ENCODE measurements at regions not wholly inside any gene's neighbourhood (a gene's known extent, or its start where the extent isn't known, plus 50 kb on each side); places are given as distances from the start of the nearest gene placed in this dataset.

DNA sequence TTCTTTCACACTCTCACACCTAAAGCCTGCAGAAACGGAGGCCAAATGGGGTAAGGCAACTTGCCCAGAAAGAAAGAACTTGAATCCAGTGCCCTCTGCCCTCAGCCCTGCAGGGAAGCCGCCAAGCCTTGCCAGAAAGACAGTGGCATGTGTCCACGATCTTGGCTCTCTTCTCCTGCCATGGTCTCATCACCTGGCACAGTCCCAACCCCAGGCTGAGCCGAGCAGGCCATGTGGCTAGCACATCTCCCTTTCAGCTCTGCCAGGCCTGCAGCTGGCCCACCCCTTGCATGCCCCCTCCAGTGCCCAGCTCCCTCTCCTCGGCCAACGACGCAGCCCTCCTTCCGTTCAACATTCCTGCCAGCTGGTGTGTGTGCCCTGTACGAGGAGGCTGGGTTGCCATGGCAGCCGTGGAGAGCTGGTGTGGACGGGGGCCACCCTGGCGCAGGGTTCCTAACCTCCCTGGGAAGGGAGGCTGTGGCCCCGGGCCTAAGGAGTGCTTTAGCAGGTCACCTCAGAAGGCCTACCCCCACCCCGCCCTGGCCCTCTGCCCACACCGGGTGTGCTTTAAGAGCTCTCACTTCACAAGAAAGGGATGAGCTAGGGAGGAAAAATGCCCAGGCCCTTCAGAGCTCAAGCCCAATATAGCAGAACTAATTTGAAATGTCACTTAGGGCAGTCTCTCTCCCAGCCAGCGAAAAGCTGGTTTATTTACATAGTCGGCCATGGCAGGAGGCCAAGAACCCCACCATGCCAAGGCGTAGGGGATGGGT, 73.0 kb upstream of the PJA1 start:
- TF ChIP-seq, protein P1, sequence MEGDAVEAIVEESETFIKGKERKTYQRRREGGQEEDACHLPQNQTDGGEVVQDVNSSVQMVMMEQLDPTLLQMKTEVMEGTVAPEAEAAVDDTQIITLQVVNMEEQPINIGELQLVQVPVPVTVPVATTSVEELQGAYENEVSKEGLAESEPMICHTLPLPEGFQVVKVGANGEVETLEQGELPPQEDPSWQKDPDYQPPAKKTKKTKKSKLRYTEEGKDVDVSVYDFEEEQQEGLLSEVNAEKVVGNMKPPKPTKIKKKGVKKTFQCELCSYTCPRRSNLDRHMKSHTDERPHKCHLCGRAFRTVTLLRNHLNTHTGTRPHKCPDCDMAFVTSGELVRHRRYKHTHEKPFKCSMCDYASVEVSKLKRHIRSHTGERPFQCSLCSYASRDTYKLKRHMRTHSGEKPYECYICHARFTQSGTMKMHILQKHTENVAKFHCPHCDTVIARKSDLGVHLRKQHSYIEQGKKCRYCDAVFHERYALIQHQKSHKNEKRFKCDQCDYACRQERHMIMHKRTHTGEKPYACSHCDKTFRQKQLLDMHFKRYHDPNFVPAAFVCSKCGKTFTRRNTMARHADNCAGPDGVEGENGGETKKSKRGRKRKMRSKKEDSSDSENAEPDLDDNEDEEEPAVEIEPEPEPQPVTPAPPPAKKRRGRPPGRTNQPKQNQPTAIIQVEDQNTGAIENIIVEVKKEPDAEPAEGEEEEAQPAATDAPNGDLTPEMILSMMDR (IDR thresholded peaks at IDR 0.05; ENCODE audit: low read depth, low read length, poor library complexity, severe bottlenecking), result no peak
- no peak for TF ChIP-seq EZH2phosphoT487 (IDR thresholded peaks at IDR 0.05; ENCODE audit: borderline replicate concordance, low read length)

All from DOHH2 (cell line).